A673 (cell line): ENCODE measurements at regions not wholly inside any gene's neighbourhood (a gene's known extent, or its start where the extent isn't known, plus 50 kb on each side); places are given as distances from the start of the nearest gene placed in this dataset.

Experiments
- BruUV-seq: library from RNA; stranded (reverse); fragments of 400-500 nt; replicated peaks from 2 replicates; lab custom pipeline; 2021; lab: Mats Ljungman, UMichigan
- CTCF ChIA-PET: fragments of 300-600 bp; sonication (Branson Sonifier 250); formaldehyde crosslinking; loops from one replicate; lab custom pipeline; 2022; ENCODE audit warnings: antibody characterized with exemption; lab: Charles Lee
- POLR2A ChIA-PET: fragments of 300-600 bp; sonication (Branson Sonifier 250); formaldehyde crosslinking; loops from one replicate; lab custom pipeline; 2022; ENCODE audit warnings: antibody characterized with exemption; ENCODE audit not compliant: low non-redundant PET; lab: Charles Lee
- DNase-seq: peaks from one replicate; pipeline ENCODE4 v3.0.0-alpha.2; 2015; ENCODE audit warnings: low spot score
- H3K27ac ChIP-seq: fragments of 200-600 bp; sonication (generic); 2 replicates; pipeline ENCODE4 v1.5.1; 2016; ENCODE audit warnings: mixed run types, low read depth, mild to moderate bottlenecking, mixed read lengths, antibody characterized with exemption, low read length; ENCODE audit not compliant: poor library complexity, severe bottlenecking
- H3K27me3 ChIP-seq: fragments of 200-600 bp; sonication (generic); replicated peaks from 2 replicates; pipeline ENCODE4 v1.6.1; 2017; ENCODE audit warnings: mixed run types, low read depth, mild to moderate bottlenecking, mixed read lengths, antibody characterized with exemption, low read length; ENCODE audit not compliant: insufficient read depth, poor library complexity
- H3K36me3 ChIP-seq: fragments of 200-600 bp; sonication (generic); 2 replicates; pipeline ENCODE4 v1.6.1; 2016; ENCODE audit warnings: mixed run types, mild to moderate bottlenecking, mixed read lengths, antibody characterized with exemption, low read length; ENCODE audit not compliant: insufficient read depth, poor library complexity, severe bottlenecking
- H3K4me1 ChIP-seq: fragments of 200-600 bp; sonication (generic); 2 replicates; pipeline ENCODE4 v1.6.1; 2017; ENCODE audit warnings: mixed run types, mild to moderate bottlenecking, mixed read lengths, antibody characterized with exemption, low read length; ENCODE audit not compliant: insufficient read depth, poor library complexity, severe bottlenecking
- H3K4me3 ChIP-seq: fragments of 200-600 bp; sonication (generic); 2 replicates; pipeline ENCODE4 v1.5.1; 2016; ENCODE audit warnings: low read depth, mixed run types, mild to moderate bottlenecking, mixed read lengths, low read length; ENCODE audit not compliant: poor library complexity, severe bottlenecking
- H3K9me3 ChIP-seq: fragments of 200-600 bp; sonication (generic); 2 replicates; pipeline ENCODE4 v1.6.1; 2016; ENCODE audit warnings: mixed run types, low read depth, mild to moderate bottlenecking, mixed read lengths, antibody characterized with exemption, low read length; ENCODE audit not compliant: poor library complexity, severe bottlenecking
- CTCF ChIP-seq: fragments of 300-800, 200-600 bp; sonication (generic); conservative IDR thresholded peaks from 2 replicates; pipeline ENCODE4 v1.5.1; 2017; ENCODE audit warnings: low read depth, mild to moderate bottlenecking, antibody characterized with exemption, low read length, moderate library complexity, mixed read lengths
- EZH2 ChIP-seq: fragments of 200-600 bp; sonication (generic); IDR thresholded peaks from 2 replicates; pipeline ENCODE4 v1.6.1; 2017; ENCODE audit warnings: borderline replicate concordance, low read depth, mild to moderate bottlenecking, mixed read lengths, antibody characterized with exemption, low read length; ENCODE audit not compliant: poor library complexity, severe bottlenecking
- intact Hi-C: fragments of 100-400 bp; cut with micrococcal nuclease; formaldehyde crosslinking; loops from one replicate; pipeline ENCODE4 v1.10.0; 2022; ENCODE audit not compliant: unreplicated experiment

DNA sequence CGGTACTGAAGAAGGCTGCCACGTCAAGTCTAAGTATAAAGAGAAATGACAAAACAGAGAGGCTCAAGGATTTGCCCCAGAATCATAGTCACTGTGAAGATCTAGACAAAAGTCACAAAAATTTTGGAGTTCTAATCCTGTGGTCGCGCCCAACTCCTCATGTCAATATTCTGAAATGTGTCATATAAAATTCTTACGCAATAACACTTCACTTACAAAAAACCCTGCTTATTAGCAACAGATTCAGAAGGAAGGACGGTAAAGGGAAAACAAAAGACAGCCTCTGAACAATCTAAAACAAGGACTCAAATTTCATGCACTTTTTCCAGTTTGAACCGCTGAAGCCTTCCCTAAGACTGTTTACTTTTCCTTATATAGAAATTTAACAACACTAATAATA is 94.7 kb downstream of the TSPAN8 start:
- Histone ChIP-seq H3K36me3 (no peaks in the 10 kb centered on the region), H3K27ac (no peak overlapping the region), H3K9me3 (no peaks in the 10 kb centered on the region), H3K4me1 (no peaks in the 10 kb centered on the region), H3K27me3 (no peaks in the 10 kb centered on the region), H3K4me3 (no peak overlapping the region)
- POLR2A ChIA-PET = no interaction called here
- CTCF ChIA-PET = no interaction called here
- no TSS peak for BruUV-seq
- intact Hi-C loops = no loop called here
- DNase-seq = peak; percentile 11
- TF ChIP-seq CTCF (no peak), EZH2 (no peak)

- H3K4me3 ChIP-seq = no peak overlapping the region
- no peak for DNase-seq
- H3K9me3 ChIP-seq = no peaks in the 10 kb centered on the region
- POLR2A ChIA-PET = no interaction called here
- H3K27me3 ChIP-seq = no peaks in the 10 kb centered on the region
- H3K27ac ChIP-seq = no peak overlapping the region
- H3K36me3 ChIP-seq = no peaks in the 10 kb centered on the region
- CTCF ChIA-PET = no interaction called here
- intact Hi-C loops = no loop called here
- peaks cover 9% of the 10 kb centered on the region for H3K4me1 ChIP-seq
- BruUV-seq = no TSS peak
- TF ChIP-seq CTCF = no peak
- TF ChIP-seq EZH2 = no peak
Observed at GRCh38 chr12:71061451-71061850, 96.3 kb downstream of the TSPAN8 start.

DNA sequence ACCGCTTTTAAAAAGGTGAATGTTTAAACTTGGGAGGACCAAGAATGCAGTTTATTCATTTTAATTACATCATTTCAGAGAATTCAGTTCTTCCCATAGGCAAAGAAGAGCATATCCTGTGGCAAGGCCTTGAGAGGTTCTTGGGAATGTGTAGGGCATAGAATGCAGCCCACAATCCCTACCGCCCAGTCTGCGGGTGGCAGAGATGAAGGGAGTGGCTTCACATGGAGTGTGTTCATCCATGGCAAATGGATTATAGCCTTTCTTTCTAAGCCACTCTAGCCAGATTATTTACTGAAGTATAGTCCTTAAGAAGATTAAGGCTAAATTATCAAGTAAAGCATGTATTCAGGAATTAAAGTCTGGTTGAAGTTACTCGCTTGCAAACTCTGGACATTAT is 97.4 kb downstream of the TSPAN8 start:
- no peak for TF ChIP-seq EZH2
- TF ChIP-seq CTCF = no peak
- Histone ChIP-seq H3K4me3 (no peak overlapping the region), H3K27ac (no peak overlapping the region), H3K27me3 (no peaks in the 10 kb centered on the region), H3K9me3 (no peaks in the 10 kb centered on the region), H3K4me1 (peaks cover 17% of the 10 kb centered on the region), H3K36me3 (no peaks in the 10 kb centered on the region)
- no TSS peak for BruUV-seq
- ChIA-PET POLR2A (no interaction called here), CTCF (no interaction called here)
- intact Hi-C loops = no loop called here
- peak; percentile 27 for DNase-seq
